Putamen (tissue), 1 donor: ENCODE measurements at regions not wholly inside any gene's neighbourhood (a gene's known extent, or its start where the extent isn't known, plus 50 kb on each side); places are given as distances from the start of the nearest gene placed in this dataset.
"Not testable (repeated sequence)": the region's sequence is repeated elsewhere in the genome, so short reads cannot be mapped to it uniquely, and the experiment has no call there.

ENCODE experiments used
- DNase-seq: peaks from one replicate; pipeline ENCODE4 v3.0.0-alpha.2; 2016; ENCODE audit warnings: low spot score

DNA sequence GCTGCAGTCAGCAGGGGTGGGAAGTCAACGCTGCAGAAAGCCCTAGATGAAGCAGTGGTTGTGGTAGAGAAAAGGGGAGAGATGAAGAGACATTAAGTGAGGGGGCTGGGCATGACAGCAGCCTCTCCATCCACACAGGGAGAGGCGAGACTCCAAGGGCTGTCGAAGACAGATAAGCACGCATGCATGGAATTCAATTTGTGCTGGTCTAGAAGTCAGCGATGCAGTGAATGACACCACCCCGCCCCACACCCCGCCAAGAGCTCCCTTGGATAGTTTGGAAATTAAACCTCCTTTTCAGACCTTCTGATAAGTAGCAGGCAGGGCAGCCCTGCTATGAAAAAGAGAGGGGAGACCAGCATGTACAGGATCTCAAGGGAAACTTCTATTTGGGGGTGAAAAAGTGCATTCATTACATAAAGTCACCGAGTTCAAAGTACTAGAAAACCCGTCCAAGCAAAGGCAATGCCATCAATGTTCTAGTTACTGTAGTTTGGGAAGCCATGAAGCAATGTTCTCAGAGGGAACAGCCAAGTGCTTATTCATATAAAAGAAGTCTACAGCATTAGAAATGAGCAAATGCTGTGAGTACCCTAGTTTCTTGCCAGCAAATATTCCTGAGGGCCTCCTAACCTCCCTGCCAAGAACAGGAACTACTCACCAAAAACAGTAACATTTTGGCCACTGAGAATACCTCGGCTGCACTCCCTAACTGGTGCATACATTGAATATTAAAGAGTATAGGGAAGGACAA is 152.3 kb upstream of the ANXA10 start:
- no peak for DNase-seq

GRCh38 chr4:167943872-167944505 is 148.3 kb upstream of the ANXA10 start:
- DNase-seq = no peak

DNA sequence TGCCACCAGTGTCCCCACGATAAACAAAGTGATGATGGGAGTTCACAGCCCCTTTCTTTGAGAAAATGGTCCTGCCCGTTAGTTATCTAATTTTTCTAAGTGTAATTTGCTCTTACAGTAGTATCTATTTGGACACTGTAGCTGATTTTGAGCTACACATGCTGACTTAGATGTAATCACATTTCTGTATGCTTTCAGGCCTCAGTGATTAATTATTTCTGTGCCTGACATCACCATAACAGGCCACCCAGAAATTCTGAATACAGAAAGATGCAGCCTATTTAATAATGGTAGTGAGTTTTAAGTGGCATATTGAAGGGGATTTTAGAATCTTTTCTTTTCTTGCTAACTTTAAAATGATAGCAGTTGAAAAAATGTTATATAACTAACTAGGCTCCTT is 147.6 kb upstream of the ANXA10 start:
- DNase-seq = no peak

DNA sequence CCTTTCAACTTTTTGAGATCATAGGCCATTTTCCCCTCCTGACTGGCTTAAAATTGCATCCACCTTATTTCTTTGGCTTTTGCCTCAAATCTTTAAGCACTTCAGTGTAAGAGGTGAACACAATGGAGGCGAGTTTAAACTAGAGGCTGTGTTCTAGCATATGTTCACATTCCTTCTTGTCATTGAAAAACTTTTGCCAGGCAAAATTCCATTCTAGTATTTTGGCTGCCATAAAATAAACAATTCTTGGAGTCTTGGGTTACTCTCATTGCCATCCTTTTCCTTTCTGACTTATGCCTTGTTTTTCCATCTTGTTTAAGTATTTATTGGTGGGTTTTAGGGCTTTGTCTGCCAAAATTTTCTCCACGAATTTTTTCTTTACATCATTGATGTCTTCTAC is 137.3 kb upstream of the ANXA10 start:
- no peak for DNase-seq

DNA sequence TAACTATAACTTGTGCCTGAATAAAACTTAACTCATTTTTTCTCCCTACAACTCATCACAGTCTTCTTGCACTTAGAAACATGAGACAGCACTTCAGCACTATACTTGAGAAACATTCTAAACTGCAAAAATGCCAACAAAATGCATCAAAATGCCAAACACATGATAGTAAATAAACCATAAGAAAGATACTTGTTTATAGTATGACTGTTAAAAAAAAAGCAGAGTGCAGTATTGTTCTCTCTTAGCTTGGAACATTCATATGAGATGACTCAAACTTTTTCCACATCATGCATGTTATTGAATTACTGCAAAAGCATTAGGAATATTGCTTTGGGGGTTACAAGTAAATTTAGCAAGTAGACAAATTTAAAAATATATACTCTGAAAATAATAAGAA is 135.7 kb upstream of the ANXA10 start:
- DNase-seq = no peak

DNA sequence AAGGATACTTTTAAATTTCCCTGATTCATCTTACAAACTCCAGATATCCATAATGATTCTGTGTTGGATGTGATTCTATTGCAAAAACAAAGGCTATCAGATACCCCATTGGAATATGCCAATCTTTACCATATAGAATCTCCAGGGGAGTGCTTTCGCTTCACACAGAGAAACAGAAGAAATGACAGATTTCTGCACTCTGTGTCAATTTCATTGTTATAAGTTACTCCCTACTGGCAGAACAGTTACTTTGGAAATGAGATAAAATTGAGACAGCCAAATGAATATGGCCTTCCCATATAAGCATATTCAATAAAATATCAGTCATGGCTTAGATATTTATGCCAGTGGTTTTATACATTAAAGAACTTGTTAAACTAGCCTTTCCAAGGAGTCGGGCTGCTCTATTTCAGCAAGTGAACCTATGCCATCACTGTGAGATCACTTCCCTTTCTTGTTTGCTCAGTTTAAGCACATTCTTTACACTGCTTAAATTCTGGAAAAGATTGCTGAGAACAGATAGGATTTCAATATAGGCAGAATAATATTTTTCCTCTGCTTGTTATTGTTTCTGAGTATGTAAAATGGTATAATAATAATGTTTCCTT is 127.5 kb upstream of the ANXA10 start:
- DNase-seq = no peak

GRCh38 chr4:167966143-167966542 is 126.2 kb upstream of the ANXA10 start:
- no peak for DNase-seq

- no peak for DNase-seq
Observed at GRCh38 chr4:167973513-167973912, 118.8 kb upstream of the ANXA10 start.

- no peak for DNase-seq
Observed at GRCh38 chr4:167985565-167985964, 106.8 kb upstream of the ANXA10 start.

DNA sequence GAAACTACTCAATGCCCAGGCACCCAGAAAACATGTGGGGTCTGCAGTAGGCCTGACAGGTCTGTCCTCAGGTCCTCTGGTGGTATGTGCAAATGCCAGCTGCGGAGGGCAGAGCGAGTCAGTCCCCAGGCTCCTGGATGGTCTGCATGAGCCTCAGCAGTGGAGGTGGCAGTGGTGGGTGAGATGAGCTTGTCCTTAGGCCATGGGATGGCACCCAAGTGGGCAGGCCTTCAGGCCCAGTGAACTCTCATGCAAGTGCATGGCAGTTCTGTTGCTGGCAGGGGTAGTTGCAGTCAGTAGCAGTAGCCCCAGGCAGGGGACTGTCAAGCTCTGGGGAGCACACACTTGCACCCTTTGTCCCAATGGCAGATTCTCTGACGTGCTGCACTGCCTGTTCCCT is 106.3 kb upstream of the ANXA10 start:
- DNase-seq = no peak

DNA sequence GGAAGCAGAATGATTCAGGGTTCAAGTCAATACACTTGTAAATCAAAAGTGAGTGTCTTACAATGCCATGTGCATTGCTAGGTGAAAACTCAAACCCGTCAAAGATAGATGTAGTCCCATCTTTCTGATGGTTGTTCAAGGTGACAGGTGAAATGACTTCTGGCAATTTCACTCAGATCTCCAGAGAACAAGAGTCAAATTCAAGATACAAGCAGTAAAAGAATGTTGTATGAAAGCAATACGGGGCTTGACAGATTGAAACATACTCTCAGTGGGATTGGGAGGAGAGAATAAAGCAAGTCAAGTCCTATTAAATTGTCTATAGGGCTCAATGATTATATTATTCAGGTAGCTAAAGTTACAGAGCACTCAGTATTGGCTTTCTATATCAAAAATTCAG is 105.1 kb upstream of the ANXA10 start:
- DNase-seq = no peak

DNA sequence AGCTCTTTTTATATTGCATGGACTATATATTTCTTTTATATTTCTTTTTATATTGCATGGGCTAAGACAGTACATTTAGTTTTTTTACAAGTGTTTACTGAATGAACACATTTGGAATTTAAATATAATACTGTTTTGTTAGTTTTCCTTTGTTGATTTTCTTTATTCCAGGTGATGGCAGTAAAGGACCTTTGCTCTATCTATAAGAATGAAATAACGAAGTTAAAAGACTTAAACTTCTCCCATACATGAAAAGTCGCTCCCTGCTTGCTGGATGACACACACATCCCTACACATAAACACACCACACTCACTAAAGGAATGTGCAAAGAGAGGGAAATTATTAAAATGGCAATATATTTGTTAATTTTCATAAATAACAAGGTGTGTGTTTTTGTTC is 102.5 kb upstream of the ANXA10 start:
- no peak for DNase-seq

DNA sequence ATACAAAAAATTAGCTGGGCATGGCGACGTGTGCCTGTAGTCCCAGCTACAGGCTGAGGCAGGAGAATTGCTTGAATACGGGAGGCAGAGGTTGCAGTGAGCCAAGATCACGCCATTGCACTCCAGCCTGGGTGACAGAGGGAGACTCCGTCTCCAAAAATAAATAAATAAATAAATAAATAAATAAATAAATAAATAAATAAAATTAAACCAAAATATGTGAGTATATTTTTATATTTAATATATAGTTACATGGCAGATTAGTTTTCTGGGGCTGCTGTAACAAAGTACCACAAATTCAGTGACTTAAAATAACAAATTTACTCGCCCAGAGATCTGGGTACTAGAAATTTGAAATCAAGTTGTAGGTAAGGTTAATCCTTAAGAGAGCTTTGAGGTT is 84.2 kb upstream of the ANXA10 start:
- DNase-seq = not testable (repeated sequence)

DNA sequence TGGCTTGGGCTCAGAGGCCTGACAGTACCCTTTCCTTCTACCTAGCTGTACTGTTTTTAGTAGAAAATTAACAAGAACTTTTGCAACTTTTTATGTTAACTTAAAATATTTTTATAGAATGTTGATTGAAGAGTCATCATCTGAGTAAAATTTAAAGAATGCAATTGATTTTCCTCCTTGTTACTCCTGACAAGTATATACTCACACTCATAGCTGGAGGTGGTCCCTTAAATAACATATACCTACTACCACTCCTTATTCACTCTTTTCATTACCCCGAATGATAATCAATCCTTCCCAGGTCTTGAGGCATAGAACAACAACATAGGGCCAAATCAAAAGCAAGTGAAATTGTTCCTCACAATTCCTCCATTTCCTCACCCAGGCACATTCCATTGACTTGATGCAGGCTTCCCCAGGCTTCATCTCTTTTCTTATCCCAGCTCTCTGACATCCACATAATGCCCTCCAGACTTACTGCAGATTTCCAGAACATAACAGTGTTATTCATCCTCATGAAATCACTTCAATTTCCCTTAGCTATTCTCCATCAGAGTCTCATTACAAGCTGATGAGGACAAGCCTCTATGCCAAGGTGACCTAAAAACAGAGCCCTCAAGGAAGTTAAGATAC is 73.2 kb upstream of the ANXA10 start:
- no peak for DNase-seq

- DNase-seq = no peak
Observed at GRCh38 chr4:168019921-168020320, 72.4 kb upstream of the ANXA10 start.

GRCh38 chr4:168021666-168022065 is 70.7 kb upstream of the ANXA10 start:
- no peak for DNase-seq

GRCh38 chr4:168028568-168028967 is 63.8 kb upstream of the ANXA10 start:
- no peak for DNase-seq

DNA sequence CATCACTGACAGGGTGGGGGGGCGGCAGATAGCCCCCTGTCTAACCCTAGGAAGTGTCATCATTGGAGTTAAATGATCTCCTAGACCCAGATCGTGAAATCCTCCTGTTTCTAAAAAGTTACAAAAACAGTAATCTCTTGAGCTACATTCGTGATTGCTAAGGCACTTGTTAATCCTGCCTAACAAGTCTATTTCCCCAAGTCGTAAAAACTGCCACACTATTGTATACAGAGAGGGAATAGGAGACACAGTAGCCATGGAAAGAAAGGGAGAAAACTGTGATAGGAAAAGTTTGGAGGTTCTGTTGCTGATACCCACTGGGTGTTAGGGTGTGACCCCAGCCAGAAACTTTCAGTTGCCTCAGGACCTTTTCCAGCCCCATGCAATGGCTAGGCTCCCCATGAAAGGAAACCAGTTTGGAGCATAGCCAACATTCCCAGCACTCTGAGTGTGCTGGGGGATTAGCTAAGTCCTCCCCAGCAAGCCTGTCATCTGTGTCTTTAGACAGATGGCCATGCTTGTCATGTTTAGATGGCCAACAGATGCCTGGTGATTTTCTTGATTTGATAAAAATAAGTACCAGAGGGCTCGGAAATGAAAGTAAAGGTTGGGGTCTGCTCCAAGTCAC is 63.3 kb upstream of the ANXA10 start:
- no peak for DNase-seq

DNA sequence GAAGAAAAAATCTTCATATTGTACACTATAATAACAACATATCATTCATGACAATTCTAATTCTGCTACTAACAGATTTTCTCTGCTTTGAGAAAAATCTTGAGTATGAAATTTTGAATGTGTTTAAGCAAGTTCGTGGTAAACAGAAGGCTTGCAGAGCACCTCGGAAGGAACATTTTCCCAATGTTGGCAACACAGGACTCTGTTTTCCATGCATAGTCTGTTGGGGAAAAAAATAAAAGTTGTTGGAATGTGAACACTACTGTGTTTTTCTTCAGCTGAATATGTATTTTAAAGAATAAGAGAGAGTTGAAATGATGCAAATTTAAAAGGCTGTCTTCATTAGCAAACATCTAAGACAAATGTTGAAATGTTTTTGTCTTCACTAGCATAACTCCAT is 54.7 kb upstream of the ANXA10 start:
- DNase-seq = no peak

- DNase-seq = no peak
Observed at GRCh38 chr4:168039593-168039992, 52.7 kb upstream of the ANXA10 start.
